ENCODE measurements at regions not wholly inside any gene's neighbourhood (a gene's known extent, or its start where the extent isn't known, plus 50 kb on each side); places are given as distances from the start of the nearest gene placed in this dataset.

GRCh38 chr2:42876326-42876751 lies 84.0 kb upstream of the HAAO start:
- TF ChIP-seq CTCF (IDR thresholded peaks at IDR 0.05; ENCODE audit: borderline replicate concordance, insufficient read depth, low read depth, low read length) = no peak

GRCh38 chr2:42875880-42876279 lies 83.5 kb upstream of the HAAO start:
- H3K4me3 ChIP-seq (ENCODE audit: low read depth, low read length) = no peak overlapping the region
- TF ChIP-seq CTCF (IDR thresholded peaks at IDR 0.05; ENCODE audit: borderline replicate concordance, insufficient read depth, low read depth, low read length) = no peak

More at GRCh38 chr2:42876326-42876751, 84.0 kb upstream of the HAAO start:
- no peak overlapping the region for H3K4me3 ChIP-seq (ENCODE audit: low read depth, low read length)

GRCh38 chr2:42874949-42875801 lies 82.8 kb upstream of the HAAO start:
- no peak overlapping the region for H3K4me3 ChIP-seq (ENCODE audit: low read depth, low read length)
- no peak for TF ChIP-seq CTCF (IDR thresholded peaks at IDR 0.05; ENCODE audit: borderline replicate concordance, insufficient read depth, low read depth, low read length)

- no peak overlapping the region for H3K4me3 ChIP-seq (ENCODE audit: low read depth, low read length)
- no peak for TF ChIP-seq CTCF (IDR thresholded peaks at IDR 0.05; ENCODE audit: borderline replicate concordance, insufficient read depth, low read depth, low read length)
Observed at GRCh38 chr2:42872721-42873120, 80.3 kb upstream of the HAAO start.

- no peak for TF ChIP-seq CTCF (IDR thresholded peaks at IDR 0.05; ENCODE audit: borderline replicate concordance, insufficient read depth, low read depth, low read length)
- H3K4me3 ChIP-seq (ENCODE audit: low read depth, low read length) = no peak overlapping the region
Observed at GRCh38 chr2:42871372-42871771, 79.0 kb upstream of the HAAO start.

- no peak overlapping the region for H3K4me3 ChIP-seq (ENCODE audit: low read depth, low read length)
- TF ChIP-seq CTCF (IDR thresholded peaks at IDR 0.05; ENCODE audit: borderline replicate concordance, insufficient read depth, low read depth, low read length) = no peak
Observed at GRCh38 chr2:42868874-42869273, 76.5 kb upstream of the HAAO start.

- TF ChIP-seq CTCF (IDR thresholded peaks at IDR 0.05; ENCODE audit: borderline replicate concordance, insufficient read depth, low read depth, low read length) = no peak
- H3K4me3 ChIP-seq (ENCODE audit: low read depth, low read length) = no peak overlapping the region
Observed at GRCh38 chr2:42868096-42868495, 75.7 kb upstream of the HAAO start.

Measured in GM12875 (cell line).